GM19452 (cell line): ENCODE measurements at regions not wholly inside any gene's neighbourhood (a gene's known extent, or its start where the extent isn't known, plus 50 kb on each side); places are given as distances from the start of the nearest gene placed in this dataset.
A peak's percentile ranks its signal among the peaks of the same experiment; 100 is the strongest.

Source experiments
- ATAC-seq: cut with Tn5 transposase; IDR thresholded peaks from one replicate; pipeline ENCODE4 v1.9.1; 2021; ENCODE audit not compliant: unreplicated experiment

DNA sequence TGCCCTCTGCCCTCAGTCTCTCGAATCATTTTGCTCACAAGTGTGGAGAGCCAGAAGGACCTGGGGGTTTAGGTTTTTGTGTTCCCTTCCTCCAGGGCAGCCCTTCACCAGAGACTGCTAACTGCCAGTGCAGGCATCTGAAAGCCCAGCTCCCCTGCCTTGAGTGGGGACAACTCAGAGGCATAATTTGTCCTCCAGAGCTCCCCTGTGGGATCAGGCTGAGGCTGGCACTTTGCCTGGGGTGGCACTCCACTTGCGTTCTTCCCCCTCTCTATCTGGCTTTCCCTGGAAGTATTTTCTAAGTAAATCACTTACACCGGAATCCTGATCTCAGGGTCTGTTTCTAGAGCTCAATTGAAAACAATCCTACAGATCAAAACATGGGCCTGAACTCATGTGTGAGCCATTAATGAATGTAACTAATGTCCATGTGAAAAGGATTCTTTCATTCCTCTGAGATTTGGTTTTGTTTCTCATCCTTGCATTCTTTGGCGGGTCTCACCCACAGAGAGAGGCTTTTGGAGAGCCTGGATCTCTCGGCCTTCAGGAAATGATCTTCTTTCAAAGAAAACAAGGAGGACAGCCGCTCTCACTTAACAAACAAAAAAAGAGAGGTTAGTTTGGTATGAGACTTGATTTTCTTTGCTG lies 125.7 kb upstream of the RIPOR2 start:
- no peak for ATAC-seq

DNA sequence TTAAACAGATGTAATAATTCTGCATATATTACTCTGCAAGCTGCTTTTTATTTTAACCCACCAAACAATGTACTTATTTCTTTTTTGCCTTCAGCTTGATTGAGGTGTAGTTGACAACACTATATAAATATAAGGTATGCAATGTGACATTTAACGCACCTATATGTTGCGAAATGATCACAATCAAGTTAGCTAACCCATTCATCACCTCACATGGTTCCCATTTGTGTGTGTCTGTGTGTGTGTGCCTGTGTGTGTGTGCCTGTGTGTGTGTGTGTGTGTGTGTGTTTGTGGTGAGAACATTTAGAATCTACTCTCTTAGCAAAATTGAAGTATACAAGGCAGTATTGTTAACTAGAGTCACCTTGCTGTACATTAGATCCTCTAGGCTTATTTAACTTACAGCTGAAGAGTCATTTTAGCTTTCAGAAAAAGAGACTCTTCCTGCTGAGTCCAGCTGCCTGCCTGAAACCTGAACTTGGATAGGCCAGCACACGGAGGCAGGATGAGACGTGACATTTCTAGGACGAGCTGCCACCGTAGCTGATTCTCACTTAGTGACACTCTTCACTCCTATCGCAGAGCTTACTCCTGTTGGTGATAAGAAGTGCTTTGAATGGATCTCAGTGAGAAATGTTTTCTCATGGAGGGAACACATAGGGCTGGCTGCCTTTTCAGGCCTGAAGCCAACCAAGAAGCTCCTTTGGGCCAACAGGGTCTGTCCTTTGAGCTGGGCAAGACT lies 126.5 kb upstream of the RIPOR2 start:
- no peak for ATAC-seq

DNA sequence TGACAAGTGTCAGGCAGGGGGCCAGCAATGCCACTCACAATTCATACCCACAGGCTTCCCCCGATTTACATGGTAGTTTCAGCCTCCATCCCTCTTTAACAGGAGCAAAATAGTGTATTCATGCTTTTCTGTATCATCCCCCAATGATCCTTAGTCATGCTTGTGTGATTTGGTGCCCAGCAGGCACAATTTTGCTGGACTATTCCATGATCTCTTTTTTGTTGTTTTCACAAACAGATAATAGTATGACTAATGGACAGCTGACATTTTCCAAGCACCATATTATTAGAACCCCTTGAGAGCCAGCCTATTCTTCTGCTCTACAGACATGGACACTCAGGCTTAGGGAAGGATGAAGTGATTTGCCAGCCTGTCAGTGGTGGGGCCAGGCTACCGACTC lies 128.2 kb upstream of the RIPOR2 start:
- ATAC-seq, result no peak

- no peak for ATAC-seq
Observed at GRCh38 chr6:25065666-25066065, 129.9 kb upstream of the RIPOR2 start.

GRCh38 chr6:25066593-25066992 lies 130.8 kb upstream of the RIPOR2 start:
- ATAC-seq, result no peak

GRCh38 chr6:25068866-25069265 lies 133.1 kb upstream of the RIPOR2 start:
- ATAC-seq, result no peak

DNA sequence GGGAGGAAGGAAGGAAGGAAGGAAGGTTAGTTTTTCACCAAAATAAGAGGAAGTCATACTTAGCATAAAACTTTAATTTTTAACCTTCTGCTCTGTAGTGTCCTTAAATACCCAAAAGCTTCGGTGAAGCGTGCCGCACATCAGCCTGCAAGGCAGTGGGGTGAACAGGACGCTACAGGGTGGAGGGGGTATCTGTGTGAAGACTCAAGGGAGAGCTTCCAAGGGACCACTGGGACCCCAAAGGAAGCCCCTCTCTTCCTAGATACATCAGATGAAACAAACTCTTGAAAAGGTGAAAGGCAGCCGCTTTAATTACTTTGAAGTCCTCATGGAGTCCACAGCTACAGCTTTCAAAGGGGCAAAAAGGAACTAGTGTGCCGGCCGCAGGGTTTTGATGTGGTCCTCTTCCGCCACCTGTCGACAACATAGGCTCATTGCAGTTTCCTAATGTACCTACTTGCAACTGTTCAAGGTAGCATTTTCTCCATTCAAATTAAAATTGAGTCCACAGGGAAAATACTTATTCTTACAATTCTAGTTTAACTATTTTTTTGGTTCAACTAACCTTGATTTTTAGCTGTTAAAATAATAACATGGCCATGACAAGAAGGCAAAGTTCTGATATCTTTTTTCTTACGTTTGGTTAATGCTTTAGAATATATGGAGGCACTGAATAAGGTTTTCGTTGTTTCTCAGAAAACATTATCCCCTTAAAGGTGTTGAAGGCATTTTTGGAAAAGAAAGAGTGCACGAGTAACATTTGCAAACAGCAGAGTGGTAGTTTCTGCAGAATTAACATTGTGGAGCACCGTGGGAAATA lies 135.0 kb upstream of the RIPOR2 start:
- ATAC-seq, result peak; percentile 75

- ATAC-seq, result no peak
Observed at GRCh38 chr6:25078141-25078540, 142.4 kb upstream of the RIPOR2 start.

GRCh38 chr6:25083784-25084507 lies 148.2 kb upstream of the RIPOR2 start:
- no peak for ATAC-seq

DNA sequence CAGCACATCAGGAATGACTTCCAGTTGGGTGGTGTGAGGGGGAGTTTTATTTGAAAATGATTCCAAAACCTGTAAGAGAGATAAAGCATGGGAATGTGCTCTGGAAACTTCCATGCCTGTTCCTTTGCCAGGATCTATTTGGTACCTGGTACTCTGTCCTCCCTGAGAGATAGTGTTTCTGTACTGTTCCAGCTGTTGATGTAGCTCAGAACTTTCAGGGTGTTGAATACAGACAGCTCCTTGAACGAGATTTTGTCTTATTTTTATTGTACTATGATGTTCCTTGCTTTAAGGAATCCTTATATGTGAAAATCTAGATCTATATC lies 148.7 kb upstream of the RIPOR2 start:
- ATAC-seq, result no peak

DNA sequence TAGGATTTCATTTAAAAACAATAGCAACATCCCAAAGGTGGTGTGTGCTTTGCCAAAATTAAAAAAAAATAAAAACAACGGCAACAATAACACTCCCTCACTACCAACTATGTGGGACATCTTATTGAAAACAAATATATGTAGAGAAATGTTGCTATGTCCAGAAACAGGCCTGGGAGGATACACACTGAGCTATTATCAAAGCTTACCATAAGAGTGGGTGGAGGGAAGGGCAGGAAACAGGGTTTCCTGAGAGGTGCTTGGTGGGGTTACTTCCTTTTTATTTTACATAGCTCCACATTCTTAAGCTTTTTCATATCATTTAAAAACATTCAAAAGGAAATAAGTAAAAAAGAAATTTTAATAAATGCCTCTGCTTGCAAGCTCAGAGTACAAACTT lies 150.0 kb upstream of the RIPOR2 start:
- ATAC-seq, result no peak

GRCh38 chr6:25086500-25087091 lies 150.8 kb upstream of the RIPOR2 start:
- ATAC-seq, result no peak

- no peak for ATAC-seq
Observed at GRCh38 chr6:25088513-25088912, 152.8 kb upstream of the RIPOR2 start.

DNA sequence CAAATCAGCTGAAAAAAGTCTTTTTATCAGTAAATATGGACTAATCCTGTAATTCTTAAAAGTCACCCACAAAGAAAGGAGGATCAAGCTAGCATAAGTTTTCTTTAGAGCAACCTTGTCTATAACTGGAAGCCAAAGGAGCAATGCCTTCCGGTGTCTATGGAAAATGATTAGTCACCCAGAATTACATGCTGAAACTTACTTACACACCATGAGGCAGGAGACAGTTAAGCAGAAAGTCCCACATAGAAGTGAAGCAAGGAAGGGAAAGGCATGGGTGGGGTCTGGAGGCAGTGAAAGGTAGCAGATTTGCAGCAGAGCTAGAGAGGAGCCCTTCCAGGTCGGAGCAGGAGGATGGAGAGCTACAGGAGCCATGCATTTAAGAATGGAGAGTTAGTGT lies 153.7 kb upstream of the RIPOR2 start:
- ATAC-seq, result no peak

GRCh38 chr6:25094726-25095125 lies 159.0 kb upstream of the RIPOR2 start:
- ATAC-seq, result no peak

DNA sequence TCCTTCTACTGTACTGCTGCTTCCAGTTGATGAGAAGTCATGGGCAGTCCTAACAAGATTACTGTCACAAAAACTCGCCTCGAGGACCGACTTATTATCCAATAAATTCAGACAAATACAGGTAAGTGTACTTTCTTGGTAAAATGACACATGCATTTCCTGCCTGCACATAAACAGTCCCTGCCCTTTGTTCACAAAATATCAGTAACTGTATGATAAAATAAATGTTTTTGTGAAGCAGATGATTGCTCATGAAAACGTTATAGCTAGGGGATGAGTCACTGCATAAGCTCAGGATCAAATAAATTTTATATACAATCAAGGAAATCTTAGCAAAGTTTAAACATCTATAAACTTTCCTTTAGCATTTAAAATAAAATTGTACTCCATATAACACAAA lies 164.5 kb upstream of the RIPOR2 start:
- ATAC-seq, result no peak

- ATAC-seq, result peak; percentile 81
Observed at GRCh38 chr6:25103603-25104002, 167.8 kb upstream of the RIPOR2 start.

DNA sequence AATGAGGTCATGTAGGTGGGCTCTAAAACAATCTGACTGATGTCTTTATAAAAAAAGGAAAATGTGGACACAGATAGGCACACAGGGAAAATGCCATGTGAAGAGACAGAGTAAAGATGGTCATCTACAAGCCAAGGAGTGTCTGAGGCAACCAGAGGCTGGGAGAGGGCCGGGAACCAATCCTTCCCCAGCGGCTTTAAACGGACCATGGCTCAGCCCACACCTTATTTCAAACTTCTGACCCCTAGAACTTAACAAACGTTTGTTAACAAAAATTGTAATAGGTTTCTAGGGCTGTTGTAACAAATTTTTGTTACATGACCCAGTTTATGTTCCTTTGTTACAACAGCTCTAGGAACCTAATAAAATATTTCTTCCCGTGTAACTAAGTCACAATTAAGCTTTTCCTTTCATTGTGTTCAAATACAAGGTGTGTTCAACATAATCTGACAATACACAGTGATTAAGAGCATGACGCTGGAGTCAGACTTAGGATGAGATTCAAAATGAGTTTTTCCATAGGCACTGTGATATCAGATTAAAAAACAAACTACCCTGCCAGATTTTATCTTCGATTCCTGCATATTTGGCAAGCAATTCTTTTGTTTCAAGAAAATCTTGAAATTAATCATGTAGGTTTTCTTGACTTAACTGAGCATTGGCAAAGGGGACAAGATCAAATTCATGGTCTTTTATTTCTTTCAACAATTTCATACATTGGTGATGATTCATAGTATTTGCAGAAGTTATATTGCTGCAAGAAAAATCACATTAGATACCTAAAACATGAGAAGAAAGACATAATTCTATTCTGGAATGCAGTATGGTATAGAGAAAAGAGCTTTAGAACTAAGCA lies 169.5 kb upstream of the RIPOR2 start:
- ATAC-seq, result no peak

- ATAC-seq, result peak; percentile 71
Observed at GRCh38 chr6:25107218-25107617, 171.5 kb upstream of the RIPOR2 start.

- ATAC-seq, result no peak
Observed at GRCh38 chr6:25111782-25112181, 167.4 kb upstream of the CARMIL1 start.
